ENCODE measurements at regions not wholly inside any gene's neighbourhood (a gene's known extent, or its start where the extent isn't known, plus 50 kb on each side); places are given as distances from the start of the nearest gene placed in this dataset.

GRCh38 chr2:212694398-212694797 lies 155.8 kb upstream of the ERBB4 start:
- no peak for TF ChIP-seq CTCF (conservative IDR thresholded peaks at IDR 0.05; ENCODE audit: low read length)
- no peak for TF ChIP-seq EZH2phosphoT487 (IDR thresholded peaks at IDR 0.05; ENCODE audit: borderline replicate concordance)
